T-cell (primary cell): ENCODE measurements at regions not wholly inside any gene's neighbourhood (a gene's known extent, or its start where the extent isn't known, plus 50 kb on each side); places are given as distances from the start of the nearest gene placed in this dataset.

Source experiments
- ATAC-seq, 4 experiments: fragments of 200-7000 bp in 3 of 4; fragments of 150-1000 bp in 1 of 4; cut with Tn5 transposase; replicated peaks in 1 of 4; 1 replicate in 3 of 4; 2 replicates in 1 of 4; pipeline ENCODE4 v1.10.0; 2021; ENCODE audit warnings: moderate library complexity in 3 of 4, mild to moderate bottlenecking in 2 of 4, moderate number of reproducible peaks in 1 of 4
- CTCF ChIA-PET, 2 donors: fragments of 300-600 bp; sonication (Branson Sonifier 250); formaldehyde crosslinking; loops; one replicate each; lab custom pipeline; 2022; ENCODE audit warnings: antibody characterized with exemption in 2 of 2; lab: Charles Lee
- POLR2A ChIA-PET, 2 donors: fragments of 300-600 bp; sonication (Branson Sonifier 250); formaldehyde crosslinking; loops; one replicate each; lab custom pipeline; 2022; ENCODE audit warnings: antibody characterized with exemption in 2 of 2; lab: Charles Lee
- DNase-seq, 35 experiments: peaks; one replicate each; pipeline versions ENCODE4 v3.0.0 to v3.0.0-alpha.2; 2013 to 2023
- H3K27ac ChIP-seq: one replicate; pipeline ENCODE4 v1.5.1; 2013; ENCODE audit warnings: low read length
- H3K27me3 ChIP-seq, 2 experiments: replicated peaks in 1 of 2; 1 replicate in 1 of 2; 2 replicates in 1 of 2; pipeline versions ENCODE4 v1.6.1 to v1.7.0; 2013; ENCODE audit warnings: low read length in 1 of 2, mixed read lengths in 1 of 2; ENCODE audit not compliant: control insufficient read depth in 2 of 2, insufficient read depth in 2 of 2; ENCODE audit errors: extremely low read depth in 1 of 2
- H3K36me3 ChIP-seq, 2 donors: 1 replicate in 1 of 2; 2 replicates in 1 of 2; pipeline versions ENCODE4 v1.6.1 to v1.7.0; 2013; ENCODE audit warnings: low read length in 1 of 2; ENCODE audit not compliant: control insufficient read depth in 2 of 2, insufficient read depth in 1 of 2; ENCODE audit errors: extremely low read depth in 1 of 2
- H3K4me1 ChIP-seq, 2 experiments: 1 replicate in 1 of 2; 2 replicates in 1 of 2; pipeline versions ENCODE4 v1.6.1 to v1.7.0; 2013; ENCODE audit warnings: low read length in 2 of 2, mixed read lengths in 1 of 2; ENCODE audit not compliant: insufficient read depth in 2 of 2, control insufficient read depth in 1 of 2; ENCODE audit errors: extremely low read depth in 1 of 2
- H3K4me3 ChIP-seq, 2 donors: 1 replicate in 1 of 2; 2 replicates in 1 of 2; pipeline versions ENCODE4 v1.5.1 to v1.7.0; 2013; ENCODE audit warnings: mild to moderate bottlenecking in 2 of 2, low read length in 1 of 2, moderate library complexity in 1 of 2; ENCODE audit not compliant: control insufficient read depth in 1 of 2; ENCODE audit errors: extremely low read depth in 1 of 2
- H3K9me3 ChIP-seq: 2 replicates; pipeline ENCODE4 v1.7.0; 2013
- H3K27ac Mint-ChIP-seq, 2 donors: one replicate each; pipeline ENCODE4 v1.8.0; 2020 to 2021; ENCODE audit warnings: mild to moderate bottlenecking in 2 of 2, mixed read lengths in 2 of 2
- H3K27me3 Mint-ChIP-seq, 2 donors: one replicate each; pipeline ENCODE4 v1.8.0; 2021 to 2022; ENCODE audit warnings: mixed read lengths in 2 of 2
- H3K36me3 Mint-ChIP-seq: one replicate; pipeline ENCODE4 v1.8.0; 2021; ENCODE audit warnings: mixed read lengths
- H3K4me1 Mint-ChIP-seq, 3 donors: one replicate each; pipeline ENCODE4 v1.8.0; 2020 to 2022; ENCODE audit warnings: mixed read lengths in 3 of 3, mild to moderate bottlenecking in 1 of 3
- H3K4me3 Mint-ChIP-seq, 3 donors: one replicate each; pipeline ENCODE4 v1.8.0; 2020 to 2022; ENCODE audit warnings: mild to moderate bottlenecking in 3 of 3, mixed read lengths in 3 of 3, moderate library complexity in 3 of 3
- H3K9me3 Mint-ChIP-seq, 3 donors: one replicate each; pipeline ENCODE4 v1.8.0; 2020 to 2022; ENCODE audit warnings: mixed read lengths in 3 of 3
- WGBS: methylation state at CpG from one replicate; pipeline ENCODE4 v1.1.5; 2013; ENCODE audit warnings: missing lambda C conversion rate; ENCODE audit not compliant: insufficient coverage; 5-methylcytosine and 5-hydroxymethylcytosine counted together

DNA sequence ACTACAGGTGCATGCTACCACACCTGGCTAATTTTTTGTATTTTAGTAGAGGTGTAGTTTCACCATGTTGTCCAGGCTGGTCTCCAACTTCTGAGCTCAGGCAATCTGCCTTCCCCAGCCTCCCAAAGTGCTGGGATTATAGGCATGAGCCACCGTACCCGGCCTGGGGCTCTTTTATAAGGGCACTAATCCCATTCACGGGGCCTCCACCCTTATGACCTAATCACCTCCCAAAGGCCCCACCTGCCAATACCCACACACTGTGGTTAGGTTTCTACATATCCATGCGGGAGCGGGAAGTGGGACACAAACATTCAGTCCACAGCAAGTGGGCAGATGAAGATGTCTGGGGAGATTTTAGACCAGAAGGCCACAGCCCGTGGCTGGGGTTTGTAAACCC lies 164.7 kb upstream of the SH3BP4 start:
- Mint-ChIP-seq H3K36me3 (no peaks in the 10 kb centered on the region), H3K4me3 (no peak overlapping the region), H3K27ac (no peak overlapping the region), H3K4me1 (no peaks in the 10 kb centered on the region), H3K9me3 (peaks cover 19 to 23% (median 22%) of the 10 kb centered on the region in 3 donors), H3K27me3 (peaks cover 13 to 14% of the 10 kb centered on the region in 2 donors)
- H3K36me3 ChIP-seq, result no peaks in the 10 kb centered on the region
- no peak overlapping the region for H3K4me3 ChIP-seq
- no peaks in the 10 kb centered on the region for H3K9me3 ChIP-seq
- ChIA-PET POLR2A (no interaction called here), CTCF (no interaction called here)
- no peaks in the 10 kb centered on the region for H3K4me1 ChIP-seq
- DNase-seq (no peak), ATAC-seq (no peak)
- H3K27me3 ChIP-seq, result peaks cover 0 to 29% of the 10 kb centered on the region in 2 experiments
- 100% methylated on average over 1 of the region's 6 CpGs for WGBS
- no peak overlapping the region for H3K27ac ChIP-seq

DNA sequence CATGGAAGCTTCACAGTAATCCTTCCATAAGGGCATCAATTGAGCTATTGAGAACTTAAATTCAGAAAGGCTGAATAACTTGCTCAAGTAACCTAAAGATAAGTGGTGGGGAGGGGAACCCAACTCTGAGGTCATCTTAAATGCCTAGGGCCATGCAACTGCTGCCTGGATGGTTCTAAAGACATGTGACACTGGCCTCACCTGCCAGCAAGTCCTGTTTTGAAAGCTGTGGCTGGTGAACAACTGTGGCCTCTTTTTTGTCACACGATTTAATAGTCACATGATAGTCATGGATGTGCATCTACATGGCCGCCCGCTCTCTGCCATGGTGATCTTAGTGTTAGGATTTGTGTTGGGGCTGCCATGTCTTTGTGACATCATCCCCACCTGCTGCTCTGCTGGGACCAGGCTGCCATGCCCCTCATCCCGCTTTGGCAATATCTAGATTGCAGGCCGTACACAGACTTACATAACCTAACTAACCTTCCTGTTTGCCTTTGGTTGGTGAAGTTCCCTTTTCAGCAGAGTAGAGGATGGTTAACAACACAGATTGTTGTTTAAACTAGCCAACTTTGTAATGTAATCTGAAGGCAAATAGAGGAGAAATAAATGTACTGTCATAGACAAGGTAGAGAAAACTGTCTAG lies 177.9 kb upstream of the SH3BP4 start:
- no peaks in the 10 kb centered on the region for H3K36me3 Mint-ChIP-seq
- H3K27ac Mint-ChIP-seq, result no peak overlapping the region
- Histone ChIP-seq H3K36me3 (no peaks in the 10 kb centered on the region), H3K27ac (no peak overlapping the region), H3K4me3 (no peak overlapping the region), H3K9me3 (no peaks in the 10 kb centered on the region), H3K4me1 (no peaks in the 10 kb centered on the region), H3K27me3 (peaks cover 0 to 31% of the 10 kb centered on the region in 2 experiments)
- no peak for DNase-seq
- H3K27me3 Mint-ChIP-seq, result peaks cover 32 to 36% of the 10 kb centered on the region in 2 donors
- H3K4me1 Mint-ChIP-seq, result no peaks in the 10 kb centered on the region
- POLR2A ChIA-PET, result interaction anchor here in 1 of 2 donors (0.6 kb wide), 1 partner anchor 1131 kb away, joined by 6 read pairs; no protein-coding TSS in a partner anchor
- CTCF ChIA-PET, result no interaction called here
- no peak for ATAC-seq
- H3K4me3 Mint-ChIP-seq, result no peak overlapping the region
- 60% methylated on average over 1 of the region's 5 CpGs for WGBS
- peaks cover 0 to 4% (median 0%) of the 10 kb centered on the region in 3 donors for H3K9me3 Mint-ChIP-seq

DNA sequence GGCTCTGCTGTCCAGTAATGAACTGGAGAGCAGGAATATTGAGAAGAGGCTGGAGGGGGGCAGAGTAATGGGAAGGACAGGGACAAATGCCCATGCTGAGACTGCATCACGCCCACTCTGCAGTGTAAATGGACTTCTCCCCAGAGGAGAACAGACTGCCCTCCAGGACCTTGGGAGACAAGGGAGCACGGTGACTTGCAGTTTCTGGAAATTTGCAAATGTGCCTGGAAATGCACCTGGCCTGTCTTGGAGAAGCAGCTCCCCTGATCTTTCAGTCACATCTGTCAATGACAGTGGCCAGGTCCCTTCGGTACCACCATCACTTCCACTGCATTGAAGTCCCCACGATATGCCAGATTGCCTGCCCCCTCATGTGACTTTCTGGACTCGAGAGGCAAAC lies 178.7 kb upstream of the SH3BP4 start:
- peaks cover 35% of the 10 kb centered on the region in 2 donors for H3K27me3 Mint-ChIP-seq
- ATAC-seq, result no peak
- H3K27ac Mint-ChIP-seq, result no peak overlapping the region
- Histone ChIP-seq H3K4me3 (no peak overlapping the region), H3K4me1 (no peaks in the 10 kb centered on the region), H3K27ac (no peak overlapping the region), H3K9me3 (no peaks in the 10 kb centered on the region), H3K27me3 (peaks cover 0 to 33% of the 10 kb centered on the region in 2 experiments), H3K36me3 (no peaks in the 10 kb centered on the region)
- H3K4me1 Mint-ChIP-seq, result no peaks in the 10 kb centered on the region
- no peak for DNase-seq
- no peaks in the 10 kb centered on the region for H3K9me3 Mint-ChIP-seq
- ChIA-PET CTCF (no interaction called here), POLR2A (no interaction called here)
- WGBS, result 80% methylated on average over 2 of the region's 5 CpGs
- H3K36me3 Mint-ChIP-seq, result no peaks in the 10 kb centered on the region
- H3K4me3 Mint-ChIP-seq, result no peak overlapping the region

DNA sequence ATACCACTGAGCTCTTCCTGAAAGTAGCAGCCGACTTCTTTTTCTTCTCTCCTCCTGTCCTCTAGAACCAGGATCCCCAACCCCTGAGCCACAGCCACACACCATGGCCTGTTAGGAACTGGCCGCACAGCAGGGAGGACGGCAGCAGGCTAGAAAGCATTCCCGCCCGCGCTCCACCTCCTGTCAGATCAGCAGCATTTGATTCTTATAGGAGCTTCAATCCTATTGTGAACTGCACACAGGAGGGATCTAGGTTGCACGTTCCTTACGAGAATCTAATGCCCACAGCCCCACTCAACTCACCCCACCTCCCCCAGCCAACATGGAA lies 179.1 kb upstream of the SH3BP4 start:
- Histone ChIP-seq H3K4me1 (no peaks in the 10 kb centered on the region), H3K4me3 (no peak overlapping the region), H3K27me3 (peaks cover 0 to 33% of the 10 kb centered on the region in 2 experiments), H3K36me3 (no peaks in the 10 kb centered on the region), H3K27ac (no peak overlapping the region), H3K9me3 (no peaks in the 10 kb centered on the region)
- H3K4me3 Mint-ChIP-seq, result no peak overlapping the region
- no peak for ATAC-seq
- DNase-seq, result no peak
- WGBS, result 91% methylated on average over 6 of the region's 8 CpGs
- no peaks in the 10 kb centered on the region for H3K4me1 Mint-ChIP-seq
- CTCF ChIA-PET, result no interaction called here
- no peak overlapping the region for H3K27ac Mint-ChIP-seq
- H3K9me3 Mint-ChIP-seq, result no peaks in the 10 kb centered on the region
- POLR2A ChIA-PET, result no interaction called here
- H3K27me3 Mint-ChIP-seq, result peaks cover 32 to 36% of the 10 kb centered on the region in 2 donors
- no peaks in the 10 kb centered on the region for H3K36me3 Mint-ChIP-seq

DNA sequence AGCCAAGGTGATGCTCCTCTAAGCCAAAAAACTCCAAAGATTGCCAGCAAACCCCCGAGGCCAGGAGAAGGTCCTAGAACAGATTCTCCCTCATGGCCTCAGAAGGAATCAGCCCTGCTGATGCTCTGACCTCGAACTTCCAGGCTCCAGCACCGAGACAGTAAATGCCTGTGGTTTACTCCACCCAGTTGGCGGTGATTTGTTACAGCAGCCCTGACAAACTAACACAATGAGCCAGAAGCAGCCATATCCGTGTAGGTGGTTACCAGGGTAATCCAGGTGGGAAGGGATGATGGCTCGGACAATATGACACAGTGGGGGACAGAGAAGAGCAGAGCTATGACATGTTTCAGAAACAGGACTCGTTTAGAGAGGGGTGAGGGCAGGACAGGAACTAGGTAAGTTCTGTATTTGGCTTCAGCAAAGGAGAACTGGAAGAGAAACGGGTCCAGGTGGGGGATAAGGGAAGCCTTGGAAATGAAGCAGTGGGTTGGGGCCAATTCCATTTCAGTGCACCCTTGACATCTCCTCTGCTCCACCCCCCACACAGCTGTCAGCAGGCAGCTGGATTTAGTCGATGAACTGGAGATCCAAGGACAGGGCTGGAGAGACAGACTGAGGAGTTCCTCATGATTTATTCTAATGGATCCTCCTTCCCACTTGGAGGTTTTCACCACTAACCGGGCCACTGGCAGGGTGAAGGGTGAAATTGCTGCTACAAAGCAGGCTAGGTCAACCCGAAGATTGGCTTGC lies 179.7 kb upstream of the SH3BP4 start:
- WGBS, result 52% methylated on average over 7 of the region's 11 CpGs
- DNase-seq (no peak), ATAC-seq (no peak)
- no peak overlapping the region for H3K4me3 ChIP-seq
- Mint-ChIP-seq H3K36me3 (no peaks in the 10 kb centered on the region), H3K27ac (no peak overlapping the region), H3K4me1 (no peaks in the 10 kb centered on the region), H3K27me3 (peaks cover 28 to 36% of the 10 kb centered on the region in 2 donors), H3K4me3 (no peak overlapping the region), H3K9me3 (no peaks in the 10 kb centered on the region)
- no peak overlapping the region for H3K27ac ChIP-seq
- POLR2A ChIA-PET, result no interaction called here
- CTCF ChIA-PET, result no interaction called here
- H3K9me3 ChIP-seq, result no peaks in the 10 kb centered on the region
- H3K27me3 ChIP-seq, result peaks cover 0 to 36% of the 10 kb centered on the region in 2 experiments
- no peaks in the 10 kb centered on the region for H3K4me1 ChIP-seq
- no peaks in the 10 kb centered on the region for H3K36me3 ChIP-seq

DNA sequence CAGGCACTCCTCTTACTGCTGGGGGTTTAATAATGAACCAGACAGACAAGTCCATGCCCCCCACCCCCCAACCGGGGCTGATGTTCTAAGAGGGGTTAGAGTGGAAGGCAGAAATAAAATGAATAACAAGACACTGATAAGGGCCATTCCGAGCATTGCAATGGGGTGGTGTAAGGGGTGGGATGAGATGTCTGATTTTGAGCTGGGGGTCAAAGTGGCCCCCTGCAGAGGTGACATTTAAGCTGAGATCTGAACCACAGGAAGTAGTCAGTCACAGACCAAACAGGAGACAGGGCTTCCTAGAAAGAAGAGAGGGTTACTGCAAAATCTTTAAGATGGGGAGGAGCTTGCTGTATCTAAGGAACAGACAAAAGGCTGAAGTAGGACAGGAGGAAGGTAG lies 180.6 kb upstream of the SH3BP4 start:
- no peaks in the 10 kb centered on the region for H3K4me1 Mint-ChIP-seq
- no peak overlapping the region for H3K27ac Mint-ChIP-seq
- no peaks in the 10 kb centered on the region for H3K36me3 Mint-ChIP-seq
- H3K9me3 ChIP-seq, result no peaks in the 10 kb centered on the region
- ChIA-PET CTCF (no interaction called here), POLR2A (no interaction called here)
- 71% methylated on average over 1 of the region's 2 CpGs for WGBS
- no peak for ATAC-seq
- H3K4me3 Mint-ChIP-seq, result no peak overlapping the region
- H3K27me3 Mint-ChIP-seq, result peaks cover 21 to 29% of the 10 kb centered on the region in 2 donors
- DNase-seq, result no peak
- H3K4me1 ChIP-seq, result no peaks in the 10 kb centered on the region
- peaks cover 0 to 40% of the 10 kb centered on the region in 2 experiments for H3K27me3 ChIP-seq
- H3K4me3 ChIP-seq, result no peak overlapping the region
- no peak overlapping the region for H3K27ac ChIP-seq
- no peaks in the 10 kb centered on the region for H3K9me3 Mint-ChIP-seq
- H3K36me3 ChIP-seq, result no peaks in the 10 kb centered on the region
